B cell (primary cell): ENCODE measurements at regions not wholly inside any gene's neighbourhood (a gene's known extent, or its start where the extent isn't known, plus 50 kb on each side); places are given as distances from the start of the nearest gene placed in this dataset.
A peak's percentile ranks its signal among the peaks of the same experiment; 100 is the strongest.

Experiments used
- ATAC-seq: fragments of 200-7000 bp; cut with Tn5 transposase; one replicate; pipeline ENCODE4 v1.10.0; 2021; ENCODE audit warnings: low read depth, mild to moderate bottlenecking, moderate number of reproducible peaks, moderate library complexity
- CTCF ChIA-PET: fragments of 350-600 bp; sonication (Branson Sonifier 250); formaldehyde crosslinking; loops from one replicate; lab custom pipeline; 2021; ENCODE audit warnings: antibody characterized with exemption, inconsistent platforms; lab: Charles Lee
- POLR2A ChIA-PET: fragments of 350-600 bp; sonication (Branson Sonifier 250); formaldehyde crosslinking; loops from one replicate; lab custom pipeline; 2021; ENCODE audit warnings: antibody characterized with exemption; lab: Charles Lee
- DNase-seq: peaks from one replicate; pipeline ENCODE4 v3.0.0; 2013
- H2AFZ ChIP-seq: 2 replicates; pipeline ENCODE4 v1.6.1; 2012; ENCODE audit warnings: mild to moderate bottlenecking, low read depth, low read length; ENCODE audit not compliant: insufficient read depth, poor library complexity, severe bottlenecking
- H3K27ac ChIP-seq, 2 donors: 1 replicate in 1 of 2; 2 replicates in 1 of 2; pipeline ENCODE4 v1.5.1; 2012 to 2013; ENCODE audit warnings: low read length in 2 of 2, mild to moderate bottlenecking in 2 of 2, moderate library complexity in 1 of 2
- H3K27me3 ChIP-seq, 4 experiments: fragments of 200-600 bp in 1 of 4; sonication (generic) in 1 of 4; replicated peaks in 1 of 4; 1 replicate in 2 of 4; 2 replicates in 2 of 4; pipeline versions ENCODE4 v1.6.1 to v1.7.0; 2013 to 2016; ENCODE audit warnings: low read length in 3 of 4, mild to moderate bottlenecking in 2 of 4, mixed read lengths in 1 of 4, moderate library complexity in 1 of 4; ENCODE audit not compliant: insufficient read depth in 4 of 4, control insufficient read depth in 3 of 4; ENCODE audit errors: control extremely low read depth in 1 of 4
- H3K36me3 ChIP-seq, 2 experiments: replicated peaks in 1 of 2; 1 replicate in 1 of 2; 2 replicates in 1 of 2; pipeline versions ENCODE4 v1.6.1 to v1.7.1; 2013; ENCODE audit warnings: low read length in 1 of 2; ENCODE audit not compliant: insufficient read depth in 2 of 2, control insufficient read depth in 1 of 2; ENCODE audit errors: control extremely low read depth in 1 of 2, extremely low read depth in 1 of 2
- H3K4me1 ChIP-seq, 2 donors: fragments of 200-600 bp in 1 of 2; sonication (generic) in 1 of 2; 1 replicate in 1 of 2; 2 replicates in 1 of 2; pipeline versions ENCODE4 v1.5.1 to v1.6.1; 2013 to 2017; ENCODE audit warnings: low read length in 2 of 2; ENCODE audit not compliant: control insufficient read depth in 2 of 2, insufficient read depth in 2 of 2
- H3K4me2 ChIP-seq: replicated peaks from 2 replicates; pipeline ENCODE3; 2012; ENCODE audit warnings: mild to moderate bottlenecking, low read depth, low read length; ENCODE audit not compliant: poor library complexity, severe bottlenecking
- H3K4me3 ChIP-seq, 5 experiments: fragments of 200-600 bp in 1 of 5; sonication (generic) in 1 of 5; 1 replicate in 3 of 5; 2 replicates in 2 of 5; pipeline versions ENCODE4 v1.5.1 to v1.7.0; 2011 to 2016; ENCODE audit warnings: low read length in 4 of 5, mild to moderate bottlenecking in 4 of 5, low read depth in 2 of 5, control low read depth in 1 of 5, moderate library complexity in 1 of 5; ENCODE audit not compliant: insufficient read depth in 1 of 5; ENCODE audit errors: control extremely low read depth in 1 of 5, extremely low read depth in 1 of 5
- H3K79me2 ChIP-seq: fragments of 200-600 bp; sonication (generic); one replicate; pipeline ENCODE4 v1.6.0; 2016; ENCODE audit warnings: low read length; ENCODE audit not compliant: control insufficient read depth, insufficient read depth
- H3K9ac ChIP-seq: fragments of 200-600 bp; sonication (generic); 2 replicates; pipeline ENCODE4 v1.6.1; 2017; ENCODE audit warnings: mild to moderate bottlenecking, low read length, moderate library complexity
- H3K9me3 ChIP-seq, 3 donors: one replicate each; pipeline versions ENCODE4 v1.6.1 to v1.7.1; 2013; ENCODE audit warnings: low read length in 2 of 3; ENCODE audit not compliant: control insufficient read depth in 2 of 3, insufficient read depth in 1 of 3; ENCODE audit errors: control extremely low read depth in 1 of 3
- H4K20me1 ChIP-seq: 2 replicates; pipeline ENCODE4 v1.6.0; 2012; ENCODE audit warnings: mild to moderate bottlenecking, low read length; ENCODE audit not compliant: insufficient read depth, control insufficient read depth, poor library complexity, severe bottlenecking
- H3K27ac Mint-ChIP-seq: one replicate; pipeline ENCODE4 v1.8.0; 2021; ENCODE audit warnings: mixed read lengths
- H3K27me3 Mint-ChIP-seq: one replicate; pipeline ENCODE4 v1.8.0; 2021; ENCODE audit warnings: mixed read lengths
- H3K4me1 Mint-ChIP-seq: one replicate; pipeline ENCODE4 v1.8.0; 2021; ENCODE audit warnings: mixed read lengths
- H3K4me3 Mint-ChIP-seq: one replicate; pipeline ENCODE4 v1.8.0; 2021; ENCODE audit warnings: mixed read lengths
- H3K9me3 Mint-ChIP-seq: one replicate; pipeline ENCODE4 v1.8.0; 2022; ENCODE audit warnings: mixed read lengths; ENCODE audit not compliant: insufficient read depth
- CTCF ChIP-seq: fragments of 200-600 bp; IDR thresholded peaks from one replicate; pipeline ENCODE4 v1.8.0; 2022; ENCODE audit warnings: antibody characterized with exemption, mild to moderate bottlenecking
- EZH2 ChIP-seq: IDR thresholded peaks from 2 replicates; pipeline ENCODE4 v1.6.1; 2012; ENCODE audit warnings: borderline replicate concordance, low read depth, mild to moderate bottlenecking, moderate library complexity, low read length; ENCODE audit not compliant: insufficient read depth, poor library complexity, severe bottlenecking
- WGBS: methylation state at CpG from one replicate; pipeline ENCODE4 v1.1.5; 2013; ENCODE audit warnings: missing lambda C conversion rate; ENCODE audit not compliant: insufficient coverage; 5-methylcytosine and 5-hydroxymethylcytosine counted together
- intact Hi-C: fragments of 100-400 bp; cut with micrococcal nuclease; formaldehyde crosslinking; loops from one replicate; pipeline ENCODE4 v1.10.0; 2022

GRCh38 chr5:88662846-88663245, 220.1 kb downstream of the MEF2C start:
- H3K4me3 Mint-ChIP-seq, result no peak overlapping the region

GRCh38 chr5:88661806-88662207, 221.2 kb downstream of the MEF2C start:
- Histone ChIP-seq H3K27me3 (peaks cover 8 to 81% (median 67%) of the 10 kb centered on the region in 4 experiments), H3K4me2 (no peak overlapping the region)

More at GRCh38 chr5:88662846-88663245, 220.1 kb downstream of the MEF2C start:
- intact Hi-C loops, result no loop called here
- peaks cover 37% of the 10 kb centered on the region for H3K4me1 Mint-ChIP-seq
- H3K79me2 ChIP-seq, result no peaks in the 10 kb centered on the region
- H3K27ac Mint-ChIP-seq, result no peak overlapping the region
- peaks cover 19 to 33% (median 32%) of the 10 kb centered on the region in 3 donors for H3K9me3 ChIP-seq
- WGBS, result 33% methylated on average over 3 of the region's 6 CpGs
- peaks cover 6 to 82% (median 76%) of the 10 kb centered on the region in 4 experiments for H3K27me3 ChIP-seq
- no peak overlapping the region for H3K9ac ChIP-seq
- H3K4me1 ChIP-seq, result peaks cover 40 to 47% of the 10 kb centered on the region in 2 donors
- ChIA-PET CTCF (no interaction called here), POLR2A (no interaction called here)
- H3K27me3 Mint-ChIP-seq, result peaks cover 83% of the 10 kb centered on the region
- H3K4me3 ChIP-seq, result no peak overlapping the region
- H3K9me3 Mint-ChIP-seq, result peaks cover 9% of the 10 kb centered on the region
- H3K27ac ChIP-seq, result no peak overlapping the region
- no peak for TF ChIP-seq CTCF
- H2AFZ ChIP-seq, result no peak overlapping the region
- H3K4me2 ChIP-seq, result no peak overlapping the region
- H3K36me3 ChIP-seq, result no peaks in the 10 kb centered on the region
- no peak for ATAC-seq
- DNase-seq, result no peak
- no peaks in the 10 kb centered on the region for H4K20me1 ChIP-seq

More at GRCh38 chr5:88661806-88662207, 221.2 kb downstream of the MEF2C start:
- no peak overlapping the region for H3K9ac ChIP-seq
- no peaks in the 10 kb centered on the region for H3K79me2 ChIP-seq
- peaks cover 30 to 36% of the 10 kb centered on the region in 2 donors for H3K4me1 ChIP-seq
- intact Hi-C loops, result loop anchor here (2.0 kb wide), 1 partner anchor 13 kb away; no protein-coding TSS in a partner anchor
- WGBS, result no CpG with 5 or more reads among the region's 2 CpGs
- no peaks in the 10 kb centered on the region for H4K20me1 ChIP-seq
- H3K27ac ChIP-seq, result no peak overlapping the region
- ChIA-PET POLR2A (no interaction called here), CTCF (no interaction called here)
- peaks cover 8% of the 10 kb centered on the region for H3K9me3 Mint-ChIP-seq
- DNase-seq, result no peak
- H3K27ac Mint-ChIP-seq, result no peak overlapping the region
- H3K27me3 Mint-ChIP-seq, result peaks cover 80% of the 10 kb centered on the region
- no peaks in the 10 kb centered on the region for H3K36me3 ChIP-seq
- peak overlapping the region; percentile 80 for H3K4me3 Mint-ChIP-seq
- no peak for ATAC-seq
- peaks cover 19 to 30% (median 25%) of the 10 kb centered on the region in 3 donors for H3K9me3 ChIP-seq
- peaks cover 27% of the 10 kb centered on the region for H3K4me1 Mint-ChIP-seq
- no peak overlapping the region for H2AFZ ChIP-seq
- H3K4me3 ChIP-seq, result peak overlapping the region in 1 of 5 experiments; percentile 23
- TF ChIP-seq CTCF (no peak), EZH2 (no peak)
